ENCODE measurements at regions not wholly inside any gene's neighbourhood (a gene's known extent, or its start where the extent isn't known, plus 50 kb on each side); places are given as distances from the start of the nearest gene placed in this dataset.

DNA sequence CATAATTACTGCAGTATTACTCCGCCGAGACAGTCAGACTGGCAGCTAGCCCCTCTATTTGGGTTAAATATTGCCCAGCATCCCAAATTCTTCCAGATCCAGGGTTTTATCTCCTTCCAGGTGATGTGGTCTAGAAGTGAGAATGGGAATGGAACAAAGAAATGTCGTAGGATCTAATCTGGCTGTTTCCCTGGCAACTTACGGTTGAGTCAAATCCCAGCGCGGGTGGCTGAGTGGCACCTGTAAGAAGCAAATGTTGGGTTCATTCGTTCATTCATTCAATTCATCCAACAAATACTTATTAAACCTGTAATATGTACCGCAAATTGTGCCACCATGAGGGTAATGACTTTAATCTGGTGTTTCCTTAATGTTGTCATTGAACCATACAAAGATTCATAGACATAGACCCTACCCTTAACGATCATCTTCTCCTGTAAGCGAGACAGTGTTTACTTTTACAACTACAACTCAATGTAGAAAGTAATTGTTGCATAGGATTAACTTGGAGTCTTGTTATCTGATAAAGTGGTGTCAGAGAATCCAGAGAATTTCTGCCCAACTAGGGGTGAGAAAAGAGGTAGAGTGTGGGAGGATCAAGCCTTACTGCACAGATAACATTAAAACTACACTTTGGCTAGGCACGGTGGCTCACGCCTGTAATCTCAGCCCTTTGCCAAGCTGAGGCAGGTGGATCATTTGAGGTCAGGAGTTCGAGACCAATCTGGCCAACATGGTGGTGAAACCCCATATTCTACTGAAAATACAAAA is 91.3 kb upstream of the ADGRF1 start:
- Histone ChIP-seq H3K79me2 (ENCODE audit: insufficient read depth, low read length) (no peaks in the 10 kb centered on the region), H3K27me3 (ENCODE audit: control insufficient read depth in 1 of 2, insufficient read depth in 2 of 2, low read length in 2 of 2) (no peaks in the 10 kb centered on the region), H4K20me1 (ENCODE audit: insufficient read depth, low read length) (no peaks in the 10 kb centered on the region), H3K9ac (ENCODE audit: insufficient read depth, low read depth, low read length) (no peak overlapping the region), H3K9me3 (ENCODE audit: low read length) (no peaks in the 10 kb centered on the region), H2AFZ (ENCODE audit: low read length) (no peak overlapping the region), H3K36me3 (replicated peaks in 1 of 2; ENCODE audit: control insufficient read depth in 1 of 2, insufficient read depth in 2 of 2, low read length in 2 of 2) (no peaks in the 10 kb centered on the region), H3K27ac (ENCODE audit: extremely low read length, insufficient read depth, low read length) (no peak overlapping the region), H3K4me2 (ENCODE audit: low read depth, low read length) (no peak overlapping the region), H3K4me1 (ENCODE audit: insufficient read depth, low read length) (peaks cover 92% of the 10 kb centered on the region), H3K4me3 (replicated peaks in 1 of 3; ENCODE audit: insufficient read depth in 1 of 3, low read depth in 2 of 3, low read length in 3 of 3) (no peak overlapping the region)
- 99% methylated on average over 13 of the region's 13 CpGs for WGBS (ENCODE audit: low lambda C conversion rate)
- ATAC-seq (no peak), FAIRE-seq (no peak), DNase-seq (ENCODE audit: low spot score) (no peak)
- BruUV-seq (replicated peaks) = no TSS peak
- TF ChIP-seq ZNF3 (CRISPR knock-in tag; IDR thresholded peaks at IDR 0.05) (no peak), ZNF160 (CRISPR knock-in tag; IDR thresholded peaks at IDR 0.05) (no peak)
- TF ChIP-seq, protein P1, sequence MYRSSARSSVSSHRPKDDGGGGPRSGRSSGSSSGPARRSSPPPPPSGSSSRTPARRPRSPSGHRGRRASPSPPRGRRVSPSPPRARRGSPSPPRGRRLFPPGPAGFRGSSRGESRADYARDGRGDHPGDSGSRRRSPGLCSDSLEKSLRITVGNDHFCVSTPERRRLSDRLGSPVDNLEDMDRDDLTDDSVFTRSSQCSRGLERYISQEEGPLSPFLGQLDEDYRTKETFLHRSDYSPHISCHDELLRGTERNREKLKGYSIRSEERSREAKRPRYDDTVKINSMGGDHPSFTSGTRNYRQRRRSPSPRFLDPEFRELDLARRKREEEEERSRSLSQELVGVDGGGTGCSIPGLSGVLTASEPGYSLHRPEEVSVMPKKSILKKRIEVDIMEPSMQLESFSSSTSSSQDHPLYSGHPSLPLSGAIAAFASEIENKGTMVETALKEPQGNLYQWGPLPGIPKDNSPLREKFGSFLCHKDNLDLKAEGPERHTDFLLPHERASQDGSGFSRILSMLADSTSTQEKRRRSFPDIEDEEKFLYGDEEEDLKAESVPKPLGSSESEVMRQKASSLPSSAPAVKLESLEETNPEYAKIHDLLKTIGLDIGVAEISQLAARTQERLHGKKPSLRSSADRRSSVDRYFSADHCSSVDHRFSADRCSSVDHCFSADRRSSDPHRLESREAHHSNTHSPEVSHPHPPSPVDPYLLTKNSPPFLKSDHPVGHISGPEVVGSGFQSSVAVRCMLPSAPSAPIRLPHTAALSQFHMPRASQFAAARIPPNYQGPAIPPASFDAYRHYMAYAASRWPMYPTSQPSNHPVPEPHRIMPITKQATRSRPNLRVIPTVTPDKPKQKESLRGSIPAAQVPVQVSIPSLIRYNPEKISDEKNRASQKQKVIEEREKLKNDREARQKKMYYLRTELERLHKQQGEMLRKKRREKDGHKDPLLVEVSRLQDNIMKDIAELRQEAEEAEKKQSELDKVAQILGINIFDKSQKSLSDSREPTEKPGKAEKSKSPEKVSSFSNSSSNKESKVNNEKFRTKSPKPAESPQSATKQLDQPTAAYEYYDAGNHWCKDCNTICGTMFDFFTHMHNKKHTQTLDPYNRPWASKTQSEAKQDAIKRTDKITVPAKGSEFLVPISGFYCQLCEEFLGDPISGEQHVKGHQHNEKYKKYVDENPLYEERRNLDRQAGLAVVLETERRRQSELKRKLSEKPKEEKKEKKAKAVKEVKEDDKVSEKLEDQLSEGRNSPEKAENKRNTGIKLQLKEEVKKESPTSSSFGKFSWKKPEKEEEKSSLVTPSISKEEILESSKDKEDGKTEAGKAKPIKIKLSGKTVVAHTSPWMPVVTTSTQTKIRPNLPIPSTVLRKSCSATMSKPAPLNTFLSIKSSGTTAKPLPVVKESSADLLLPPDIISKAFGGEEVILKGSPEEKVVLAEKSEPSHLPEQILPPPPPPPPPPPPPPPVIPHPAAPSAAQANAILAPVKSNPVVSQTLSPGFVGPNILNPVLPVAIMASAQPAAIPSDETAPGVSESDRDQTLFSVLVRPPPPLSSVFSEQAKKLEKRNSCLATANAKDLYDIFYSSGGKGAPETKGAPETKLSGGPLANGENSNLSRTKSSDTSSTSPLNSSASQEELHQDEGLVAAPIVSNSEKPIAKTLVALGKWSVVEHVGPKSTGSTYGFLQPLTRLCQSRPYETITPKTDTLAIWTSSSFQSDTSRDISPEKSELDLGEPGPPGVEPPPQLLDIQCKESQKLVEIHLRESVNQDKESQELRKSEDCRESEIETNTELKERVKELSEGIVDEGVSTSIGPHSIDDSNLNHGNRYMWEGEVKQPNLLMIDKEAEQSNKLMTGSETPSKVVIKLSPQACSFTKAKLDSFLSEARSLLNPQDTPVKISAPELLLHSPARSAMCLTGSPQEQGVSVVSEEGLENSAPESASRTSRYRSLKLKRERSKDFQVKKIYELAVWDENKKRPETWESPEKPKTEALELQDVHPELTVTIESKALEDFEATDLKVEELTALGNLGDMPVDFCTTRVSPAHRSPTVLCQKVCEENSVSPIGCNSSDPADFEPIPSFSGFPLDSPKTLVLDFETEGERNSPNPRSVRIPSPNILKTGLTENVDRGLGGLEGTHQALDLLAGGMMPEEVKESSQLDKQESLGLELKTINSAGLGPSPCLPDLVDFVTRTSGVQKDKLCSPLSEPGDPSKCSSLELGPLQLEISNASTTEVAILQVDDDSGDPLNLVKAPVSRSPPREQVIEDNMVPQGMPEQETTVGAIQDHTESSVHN (CRISPR knock-in tag; IDR thresholded peaks at IDR 0.05) = no peak
- in situ Hi-C loops (cut with HindIII; ENCODE audit: extremely low pct_ligation_motif_present, low pct_unique_long_range_greater_than_20kb) (no loop called here), intact Hi-C loops (cut with micrococcal nuclease; ENCODE audit: unreplicated experiment) (no loop called here)
- CTCF ChIA-PET (ENCODE audit: low intra/inter-chr PET ratio, low total read pairs) = no interaction called here
- POLR2A ChIA-PET = no interaction called here
